ENCODE measurements at regions not wholly inside any gene's neighbourhood (a gene's known extent, or its start where the extent isn't known, plus 50 kb on each side); places are given as distances from the start of the nearest gene placed in this dataset.

GRCh38 chr2:129464036-129464435 lies 515.4 kb upstream of the RAB6C start:
- H2AFZ ChIP-seq (ENCODE audit: low read length), result no peak overlapping the region
- H3K4me1 ChIP-seq (ENCODE audit: low read length), result no peaks in the 10 kb centered on the region
- DNase-seq, result no peak
- no peak overlapping the region for H3K27ac ChIP-seq (ENCODE audit: low read length)
- no peaks in the 10 kb centered on the region for H3K79me2 ChIP-seq (ENCODE audit: low read length)
- no peak overlapping the region for H3K4me3 ChIP-seq (ENCODE audit: low read length)
- no peaks in the 10 kb centered on the region for H4K20me1 ChIP-seq (ENCODE audit: insufficient read depth, low read depth, low read length)
- no peak overlapping the region for H3K4me2 ChIP-seq (ENCODE audit: low read depth, low read length, poor library complexity, severe bottlenecking)
- no peak overlapping the region for H3K9ac ChIP-seq (ENCODE audit: low read length)
- H3K27me3 ChIP-seq (ENCODE audit: low read length), result no peaks in the 10 kb centered on the region
- H3K9me3 ChIP-seq (ENCODE audit: low read length), result no peaks in the 10 kb centered on the region
- H3K36me3 ChIP-seq (ENCODE audit: insufficient read depth, low read length), result no peaks in the 10 kb centered on the region
- H3K9me2 ChIP-seq (replicated peaks; ENCODE audit: insufficient read depth, low read length), result no peaks in the 10 kb centered on the region

GRCh38 chr2:129464631-129465030 lies 514.8 kb upstream of the RAB6C start:
- no peak for DNase-seq
- Histone ChIP-seq H3K9me2 (replicated peaks; ENCODE audit: insufficient read depth, low read length) (no peaks in the 10 kb centered on the region), H3K36me3 (ENCODE audit: insufficient read depth, low read length) (no peaks in the 10 kb centered on the region), H3K27me3 (ENCODE audit: low read length) (no peaks in the 10 kb centered on the region), H3K4me1 (ENCODE audit: low read length) (no peaks in the 10 kb centered on the region), H3K4me2 (ENCODE audit: low read depth, low read length, poor library complexity, severe bottlenecking) (no peak overlapping the region), H2AFZ (ENCODE audit: low read length) (no peak overlapping the region), H4K20me1 (ENCODE audit: insufficient read depth, low read depth, low read length) (no peaks in the 10 kb centered on the region), H3K9ac (ENCODE audit: low read length) (no peak overlapping the region), H3K27ac (ENCODE audit: low read length) (no peak overlapping the region), H3K4me3 (ENCODE audit: low read length) (no peak overlapping the region), H3K79me2 (ENCODE audit: low read length) (no peaks in the 10 kb centered on the region), H3K9me3 (ENCODE audit: low read length) (no peaks in the 10 kb centered on the region)

- Histone ChIP-seq H3K9me3 (ENCODE audit: low read length) (no peaks in the 10 kb centered on the region), H2AFZ (ENCODE audit: low read length) (no peak overlapping the region), H3K4me1 (ENCODE audit: low read length) (no peaks in the 10 kb centered on the region), H3K4me3 (ENCODE audit: low read length) (no peak overlapping the region), H3K27ac (ENCODE audit: low read length) (no peak overlapping the region), H3K9me2 (replicated peaks; ENCODE audit: insufficient read depth, low read length) (no peaks in the 10 kb centered on the region), H3K79me2 (ENCODE audit: low read length) (no peaks in the 10 kb centered on the region), H3K36me3 (ENCODE audit: insufficient read depth, low read length) (no peaks in the 10 kb centered on the region), H3K27me3 (ENCODE audit: low read length) (no peaks in the 10 kb centered on the region), H3K9ac (ENCODE audit: low read length) (no peak overlapping the region), H3K4me2 (ENCODE audit: low read depth, low read length, poor library complexity, severe bottlenecking) (no peak overlapping the region), H4K20me1 (ENCODE audit: insufficient read depth, low read depth, low read length) (no peaks in the 10 kb centered on the region)
- DNase-seq, result no peak
Measured at GRCh38 chr2:129465045-129465444, 514.4 kb upstream of the RAB6C start.

GRCh38 chr2:129466389-129466788 lies 513.1 kb upstream of the RAB6C start:
- Histone ChIP-seq H3K36me3 (ENCODE audit: insufficient read depth, low read length) (no peaks in the 10 kb centered on the region), H3K27me3 (ENCODE audit: low read length) (no peaks in the 10 kb centered on the region), H3K4me3 (ENCODE audit: low read length) (no peak overlapping the region), H3K79me2 (ENCODE audit: low read length) (no peaks in the 10 kb centered on the region), H3K4me1 (ENCODE audit: low read length) (no peaks in the 10 kb centered on the region), H3K4me2 (ENCODE audit: low read depth, low read length, poor library complexity, severe bottlenecking) (no peak overlapping the region), H3K9ac (ENCODE audit: low read length) (no peak overlapping the region), H3K27ac (ENCODE audit: low read length) (no peak overlapping the region), H3K9me2 (replicated peaks; ENCODE audit: insufficient read depth, low read length) (no peaks in the 10 kb centered on the region), H2AFZ (ENCODE audit: low read length) (no peak overlapping the region), H4K20me1 (ENCODE audit: insufficient read depth, low read depth, low read length) (no peaks in the 10 kb centered on the region), H3K9me3 (ENCODE audit: low read length) (no peaks in the 10 kb centered on the region)
- DNase-seq, result no peak

GRCh38 chr2:129467012-129467779 lies 512.3 kb upstream of the RAB6C start:
- no peak overlapping the region for H3K4me3 ChIP-seq (ENCODE audit: low read length)
- no peaks in the 10 kb centered on the region for H3K9me2 ChIP-seq (replicated peaks; ENCODE audit: insufficient read depth, low read length)
- no peak overlapping the region for H2AFZ ChIP-seq (ENCODE audit: low read length)
- no peaks in the 10 kb centered on the region for H3K36me3 ChIP-seq (ENCODE audit: insufficient read depth, low read length)
- H3K27ac ChIP-seq (ENCODE audit: low read length), result no peak overlapping the region
- no peak overlapping the region for H3K9ac ChIP-seq (ENCODE audit: low read length)
- no peaks in the 10 kb centered on the region for H3K9me3 ChIP-seq (ENCODE audit: low read length)
- DNase-seq, result no peak
- H3K27me3 ChIP-seq (ENCODE audit: low read length), result no peaks in the 10 kb centered on the region
- no peak overlapping the region for H3K4me2 ChIP-seq (ENCODE audit: low read depth, low read length, poor library complexity, severe bottlenecking)
- no peaks in the 10 kb centered on the region for H3K4me1 ChIP-seq (ENCODE audit: low read length)
- no peaks in the 10 kb centered on the region for H3K79me2 ChIP-seq (ENCODE audit: low read length)
- H4K20me1 ChIP-seq (ENCODE audit: insufficient read depth, low read depth, low read length), result no peaks in the 10 kb centered on the region

GRCh38 chr2:129467941-129468340 lies 511.5 kb upstream of the RAB6C start:
- Histone ChIP-seq H3K27me3 (ENCODE audit: low read length) (no peaks in the 10 kb centered on the region), H4K20me1 (ENCODE audit: insufficient read depth, low read depth, low read length) (no peaks in the 10 kb centered on the region), H2AFZ (ENCODE audit: low read length) (no peak overlapping the region), H3K9me2 (replicated peaks; ENCODE audit: insufficient read depth, low read length) (no peaks in the 10 kb centered on the region), H3K4me3 (ENCODE audit: low read length) (no peak overlapping the region), H3K79me2 (ENCODE audit: low read length) (no peaks in the 10 kb centered on the region), H3K9ac (ENCODE audit: low read length) (no peak overlapping the region), H3K4me1 (ENCODE audit: low read length) (no peaks in the 10 kb centered on the region), H3K27ac (ENCODE audit: low read length) (no peak overlapping the region), H3K36me3 (ENCODE audit: insufficient read depth, low read length) (no peaks in the 10 kb centered on the region), H3K4me2 (ENCODE audit: low read depth, low read length, poor library complexity, severe bottlenecking) (no peak overlapping the region), H3K9me3 (ENCODE audit: low read length) (no peaks in the 10 kb centered on the region)
- no peak for DNase-seq

GRCh38 chr2:129468879-129469278 lies 510.6 kb upstream of the RAB6C start:
- DNase-seq, result no peak
- H3K36me3 ChIP-seq (ENCODE audit: insufficient read depth, low read length), result no peaks in the 10 kb centered on the region
- no peaks in the 10 kb centered on the region for H3K79me2 ChIP-seq (ENCODE audit: low read length)
- no peak overlapping the region for H3K27ac ChIP-seq (ENCODE audit: low read length)
- no peak overlapping the region for H3K4me3 ChIP-seq (ENCODE audit: low read length)
- no peak overlapping the region for H3K4me2 ChIP-seq (ENCODE audit: low read depth, low read length, poor library complexity, severe bottlenecking)
- H3K9me2 ChIP-seq (replicated peaks; ENCODE audit: insufficient read depth, low read length), result no peaks in the 10 kb centered on the region
- no peaks in the 10 kb centered on the region for H4K20me1 ChIP-seq (ENCODE audit: insufficient read depth, low read depth, low read length)
- no peaks in the 10 kb centered on the region for H3K27me3 ChIP-seq (ENCODE audit: low read length)
- no peaks in the 10 kb centered on the region for H3K4me1 ChIP-seq (ENCODE audit: low read length)
- H2AFZ ChIP-seq (ENCODE audit: low read length), result no peak overlapping the region
- H3K9me3 ChIP-seq (ENCODE audit: low read length), result no peaks in the 10 kb centered on the region
- H3K9ac ChIP-seq (ENCODE audit: low read length), result no peak overlapping the region

GRCh38 chr2:129469389-129469788 lies 510.1 kb upstream of the RAB6C start:
- H2AFZ ChIP-seq (ENCODE audit: low read length), result no peak overlapping the region
- H3K4me1 ChIP-seq (ENCODE audit: low read length), result no peaks in the 10 kb centered on the region
- H3K9ac ChIP-seq (ENCODE audit: low read length), result no peak overlapping the region
- H3K9me2 ChIP-seq (replicated peaks; ENCODE audit: insufficient read depth, low read length), result no peaks in the 10 kb centered on the region
- no peaks in the 10 kb centered on the region for H4K20me1 ChIP-seq (ENCODE audit: insufficient read depth, low read depth, low read length)
- H3K79me2 ChIP-seq (ENCODE audit: low read length), result no peaks in the 10 kb centered on the region
- H3K27ac ChIP-seq (ENCODE audit: low read length), result no peak overlapping the region
- H3K4me2 ChIP-seq (ENCODE audit: low read depth, low read length, poor library complexity, severe bottlenecking), result no peak overlapping the region
- no peak overlapping the region for H3K4me3 ChIP-seq (ENCODE audit: low read length)
- no peaks in the 10 kb centered on the region for H3K9me3 ChIP-seq (ENCODE audit: low read length)
- 0 out of 2 replicates have a peak, but pooled peaks cover 3% of the 10 kb centered on the region for H3K27me3 ChIP-seq (ENCODE audit: low read length)
- no peak for DNase-seq
- H3K36me3 ChIP-seq (ENCODE audit: insufficient read depth, low read length), result no peaks in the 10 kb centered on the region
